Neutrophil (primary cell): ENCODE measurements at regions not wholly inside any gene's neighbourhood (a gene's known extent, or its start where the extent isn't known, plus 50 kb on each side); places are given as distances from the start of the nearest gene placed in this dataset.

ENCODE experiments used
- H3K27ac ChIP-seq: fragments of 200-600 bp; sonication (generic); 2 replicates; pipeline ENCODE4 v1.5.1; 2016; ENCODE audit warnings: mild to moderate bottlenecking, moderate library complexity
- H3K27me3 ChIP-seq: fragments of 200-600 bp; sonication (generic); 2 replicates; pipeline ENCODE4 v1.6.0; 2016; ENCODE audit warnings: mild to moderate bottlenecking
- H3K36me3 ChIP-seq: fragments of 200-600 bp; sonication (generic); 2 replicates; pipeline ENCODE4 v1.5.1; 2017
- H3K4me1 ChIP-seq, 2 experiments: fragments of 200-600 bp in 1 of 2; sonication (generic) in 1 of 2; 1 replicate in 1 of 2; 2 replicates in 1 of 2; pipeline versions ENCODE4 v1.5.1 to v1.6.1; 2013 to 2016; ENCODE audit warnings: low read depth in 1 of 2, low read length in 1 of 2, mild to moderate bottlenecking in 1 of 2, moderate library complexity in 1 of 2; ENCODE audit not compliant: control insufficient read depth in 1 of 2, insufficient read depth in 1 of 2
- H3K4me3 ChIP-seq, 2 experiments: fragments of 200-600 bp in 1 of 2; sonication (generic) in 1 of 2; 1 replicate in 1 of 2; 2 replicates in 1 of 2; pipeline ENCODE4 v1.5.1; 2013 to 2016; ENCODE audit warnings: low read depth in 1 of 2, low read length in 1 of 2, mild to moderate bottlenecking in 1 of 2, moderate library complexity in 1 of 2
- H3K9me3 ChIP-seq: fragments of 200-600 bp; sonication (generic); 2 replicates; pipeline ENCODE4 v1.5.1; 2016
- TF ChIP-seq, protein P1 (sequence below): fragments of 200-600 bp; sonication (generic); IDR thresholded peaks from 2 replicates; pipeline ENCODE4 v1.5.1; 2016; ENCODE audit warnings: antibody characterized with exemption

DNA sequence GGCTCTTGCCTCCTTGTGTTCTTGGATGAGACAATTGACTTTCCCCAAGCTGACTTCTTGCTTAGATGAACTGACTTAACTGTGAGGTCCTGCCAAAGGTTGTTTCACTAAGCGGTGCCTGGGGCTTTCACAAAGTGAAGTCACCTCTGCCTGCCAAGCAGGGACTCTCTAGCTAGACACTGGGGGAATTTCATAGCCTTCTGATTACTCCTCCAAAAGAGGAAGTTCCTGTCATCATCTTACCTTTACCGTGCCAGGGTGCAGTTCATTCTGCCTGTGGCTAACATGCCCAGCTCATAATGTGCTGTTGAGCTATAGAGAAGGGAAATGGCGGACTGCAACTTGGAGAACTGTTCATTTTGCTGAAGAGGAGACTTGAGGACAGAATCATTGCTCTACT lies 472.0 kb upstream of the WWC1 start:
- H3K4me1 ChIP-seq = peaks cover 0 to 12% of the 10 kb centered on the region in 2 experiments

DNA sequence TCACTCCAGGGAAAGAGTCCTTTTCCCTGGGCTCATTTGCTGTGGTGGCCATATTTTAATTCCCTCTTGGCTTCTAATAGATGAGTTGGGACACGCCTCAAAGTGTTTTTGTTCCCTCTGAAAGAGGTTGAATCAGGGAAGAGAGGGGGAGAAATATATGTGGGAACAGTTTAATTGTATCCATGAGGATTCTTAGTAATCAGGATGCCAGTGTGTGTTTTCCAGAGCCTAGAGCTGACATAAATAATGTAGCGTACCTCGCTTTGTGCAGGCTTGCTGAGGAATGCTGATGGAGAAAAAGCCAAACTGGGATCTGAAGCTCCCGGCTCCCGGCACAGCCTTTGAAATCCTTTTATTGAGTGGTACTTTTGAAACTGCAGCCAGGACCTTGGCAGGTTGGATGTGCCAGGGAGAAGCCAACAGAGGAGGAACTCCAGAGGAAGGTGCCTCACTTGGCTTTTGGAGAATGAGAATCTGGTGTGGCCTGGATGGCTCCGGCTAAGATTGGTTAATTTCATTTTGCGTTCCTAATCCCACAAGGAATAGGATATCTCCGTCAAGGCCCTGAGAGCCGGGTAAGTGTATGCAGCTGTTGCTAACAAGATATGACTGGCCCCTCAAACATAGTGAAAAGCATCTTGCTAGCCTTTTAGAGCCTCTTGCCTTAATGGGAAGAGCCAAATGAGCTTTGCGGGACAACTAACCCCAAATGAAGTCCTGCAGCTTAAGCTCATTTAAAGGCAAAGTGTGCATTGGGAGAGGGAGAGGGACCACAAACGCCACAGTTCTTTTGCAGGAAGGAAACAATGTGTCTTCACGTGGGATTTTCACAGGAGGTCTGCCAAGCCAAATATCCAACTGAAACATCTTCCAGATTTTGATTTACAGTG lies 471.1 kb upstream of the WWC1 start:
- H3K27me3 ChIP-seq = no peaks in the 10 kb centered on the region
- H3K27ac ChIP-seq = no peak overlapping the region

More for the DNA sequence above, 472.0 kb upstream of the WWC1 start:
- no peaks in the 10 kb centered on the region for H3K36me3 ChIP-seq
- H3K4me3 ChIP-seq = no peak overlapping the region
- H3K27ac ChIP-seq = no peak overlapping the region
- TF ChIP-seq, protein P1, sequence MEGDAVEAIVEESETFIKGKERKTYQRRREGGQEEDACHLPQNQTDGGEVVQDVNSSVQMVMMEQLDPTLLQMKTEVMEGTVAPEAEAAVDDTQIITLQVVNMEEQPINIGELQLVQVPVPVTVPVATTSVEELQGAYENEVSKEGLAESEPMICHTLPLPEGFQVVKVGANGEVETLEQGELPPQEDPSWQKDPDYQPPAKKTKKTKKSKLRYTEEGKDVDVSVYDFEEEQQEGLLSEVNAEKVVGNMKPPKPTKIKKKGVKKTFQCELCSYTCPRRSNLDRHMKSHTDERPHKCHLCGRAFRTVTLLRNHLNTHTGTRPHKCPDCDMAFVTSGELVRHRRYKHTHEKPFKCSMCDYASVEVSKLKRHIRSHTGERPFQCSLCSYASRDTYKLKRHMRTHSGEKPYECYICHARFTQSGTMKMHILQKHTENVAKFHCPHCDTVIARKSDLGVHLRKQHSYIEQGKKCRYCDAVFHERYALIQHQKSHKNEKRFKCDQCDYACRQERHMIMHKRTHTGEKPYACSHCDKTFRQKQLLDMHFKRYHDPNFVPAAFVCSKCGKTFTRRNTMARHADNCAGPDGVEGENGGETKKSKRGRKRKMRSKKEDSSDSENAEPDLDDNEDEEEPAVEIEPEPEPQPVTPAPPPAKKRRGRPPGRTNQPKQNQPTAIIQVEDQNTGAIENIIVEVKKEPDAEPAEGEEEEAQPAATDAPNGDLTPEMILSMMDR = no peak
- no peaks in the 10 kb centered on the region for H3K9me3 ChIP-seq
- no peaks in the 10 kb centered on the region for H3K27me3 ChIP-seq

GRCh38 chr5:167821151-167821550 lies 470.3 kb upstream of the WWC1 start:
- Histone ChIP-seq H3K27me3 (no peaks in the 10 kb centered on the region), H3K27ac (no peak overlapping the region), H3K9me3 (no peaks in the 10 kb centered on the region), H3K36me3 (no peaks in the 10 kb centered on the region), H3K4me3 (no peak overlapping the region), H3K4me1 (peaks cover 0 to 9% of the 10 kb centered on the region in 2 experiments)
- TF ChIP-seq, protein P1 = no peak

More for the DNA sequence above, 471.1 kb upstream of the WWC1 start:
- TF ChIP-seq, protein P1 = no peak
- Histone ChIP-seq H3K4me3 (no peak overlapping the region), H3K4me1 (peaks cover 0 to 12% of the 10 kb centered on the region in 2 experiments), H3K36me3 (no peaks in the 10 kb centered on the region), H3K9me3 (no peaks in the 10 kb centered on the region)

DNA sequence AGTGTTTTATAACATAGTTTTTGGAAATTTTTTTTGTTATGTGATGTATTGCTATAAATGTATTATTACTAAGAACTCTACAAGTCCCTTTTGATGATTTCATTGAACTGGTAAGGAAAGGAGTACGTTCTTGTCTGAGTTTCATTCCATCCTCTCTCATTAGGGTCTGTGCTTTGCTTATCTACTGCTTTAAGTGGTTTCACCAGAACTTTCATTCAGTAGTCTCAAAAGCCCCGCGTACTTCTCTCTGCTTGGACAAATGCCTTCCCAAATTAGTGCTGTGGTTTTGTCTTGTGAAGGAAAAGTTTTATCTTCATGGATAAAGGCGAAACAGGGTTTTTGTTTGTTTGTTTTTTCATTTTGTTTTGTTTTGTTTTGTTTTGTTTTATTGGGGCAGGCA lies 469.8 kb upstream of the WWC1 start:
- H3K36me3 ChIP-seq = no peaks in the 10 kb centered on the region
- H3K27me3 ChIP-seq = no peaks in the 10 kb centered on the region
- H3K4me1 ChIP-seq = peaks cover 0 to 3% of the 10 kb centered on the region in 2 experiments
- H3K4me3 ChIP-seq = no peak overlapping the region
- H3K9me3 ChIP-seq = no peaks in the 10 kb centered on the region
- TF ChIP-seq, protein P1 = no peak
- H3K27ac ChIP-seq = no peak overlapping the region

GRCh38 chr5:167822241-167822640 lies 469.2 kb upstream of the WWC1 start:
- TF ChIP-seq, protein P1 = no peak
- no peak overlapping the region for H3K27ac ChIP-seq
- no peaks in the 10 kb centered on the region for H3K27me3 ChIP-seq
- no peaks in the 10 kb centered on the region for H3K9me3 ChIP-seq
- H3K36me3 ChIP-seq = no peaks in the 10 kb centered on the region
- no peaks in the 10 kb centered on the region for H3K4me1 ChIP-seq
- H3K4me3 ChIP-seq = no peak overlapping the region
